Transverse colon (tissue), 4 donors: ENCODE measurements at regions not wholly inside any gene's neighbourhood (a gene's known extent, or its start where the extent isn't known, plus 50 kb on each side); places are given as distances from the start of the nearest gene placed in this dataset.

ENCODE experiments used
- CTCF ChIP-seq, 5 experiments: fragments of 200-600 bp in 3 of 5; fragments of 450-650 bp in 2 of 5; sonication (generic) in 3 of 5; IDR thresholded peaks; 1 replicate in 2 of 5; 2 replicates in 3 of 5; pipeline ENCODE4 v1.5.1; 2016 to 2017; ENCODE audit warnings: antibody characterized with exemption in 5 of 5, inconsistent platforms in 3 of 5, mild to moderate bottlenecking in 2 of 5, moderate library complexity in 1 of 5
- POLR2A ChIP-seq: fragments of 450-650 bp; IDR thresholded peaks from one replicate; pipeline ENCODE4 v1.6.1; 2016; ENCODE audit warnings: antibody characterized with exemption, mild to moderate bottlenecking, moderate library complexity
- POLR2AphosphoS5 ChIP-seq, 3 donors: sonication (generic); formaldehyde crosslinking; IDR thresholded peaks; one replicate each; pipeline ENCODE4 v1.6.1; 2016; ENCODE audit warnings: antibody characterized with exemption in 3 of 3

GRCh38 chr3:34599595-34599994 is 801.2 kb downstream of the PDCD6IP start:
- TF ChIP-seq CTCF (IDR thresholded peaks at IDR 0.05) (no peak), POLR2A (no peak), POLR2AphosphoS5 (IDR thresholded peaks at IDR 0.05) (no peak)
